Lower leg skin (tissue), 4 donors: ENCODE measurements at regions not wholly inside any gene's neighbourhood (a gene's known extent, or its start where the extent isn't known, plus 50 kb on each side); places are given as distances from the start of the nearest gene placed in this dataset.

Experiments
- DNase-seq, 2 donors: peaks; one replicate each; pipeline ENCODE4 v3.0.0-alpha.2; 2019; ENCODE audit warnings: low spot score in 2 of 2
- H3K4me3 ChIP-seq: fragments of 200-600 bp; sonication (generic); 2 replicates; pipeline ENCODE4 v1.5.1; 2017; ENCODE audit warnings: mild to moderate bottlenecking, low read depth; ENCODE audit not compliant: poor library complexity, severe bottlenecking
- CTCF ChIP-seq, 3 donors: fragments of 450-650 bp; IDR thresholded peaks; one replicate each; pipeline ENCODE4 v1.5.1; 2016; ENCODE audit warnings: antibody characterized with exemption in 3 of 3, mild to moderate bottlenecking in 3 of 3, moderate library complexity in 2 of 3
- POLR2A ChIP-seq, 2 donors: fragments of 450-650 bp; IDR thresholded peaks; one replicate each; pipeline ENCODE4 v1.6.1; 2016 to 2017; ENCODE audit warnings: antibody characterized with exemption in 2 of 2, mild to moderate bottlenecking in 1 of 2, moderate library complexity in 1 of 2
- WGBS, 2 donors: methylation state at CpG; one replicate each; pipeline ENCODE4 v1.1.5; 2018; 5-methylcytosine and 5-hydroxymethylcytosine counted together
- intact Hi-C: fragments of 100-400 bp; cut with DNase I; formaldehyde crosslinking; loops from one replicate; pipeline ENCODE4 v1.15.0; 2023; ENCODE audit warnings: low total_unique reads

- TF ChIP-seq CTCF (IDR thresholded peaks at IDR 0.05) (no peak), POLR2A (IDR thresholded peaks at IDR 0.05) (no peak)
- intact Hi-C loops, result no loop called here
- no peak overlapping the region for H3K4me3 ChIP-seq
- 36 to 46% methylated on average over 3 of the region's 3 CpGs for WGBS, 2 donors
- no peak for DNase-seq
These were observed 296.7 kb downstream of the POU4F1 start for GRCh38 chr13:78306519-78307206.

DNA sequence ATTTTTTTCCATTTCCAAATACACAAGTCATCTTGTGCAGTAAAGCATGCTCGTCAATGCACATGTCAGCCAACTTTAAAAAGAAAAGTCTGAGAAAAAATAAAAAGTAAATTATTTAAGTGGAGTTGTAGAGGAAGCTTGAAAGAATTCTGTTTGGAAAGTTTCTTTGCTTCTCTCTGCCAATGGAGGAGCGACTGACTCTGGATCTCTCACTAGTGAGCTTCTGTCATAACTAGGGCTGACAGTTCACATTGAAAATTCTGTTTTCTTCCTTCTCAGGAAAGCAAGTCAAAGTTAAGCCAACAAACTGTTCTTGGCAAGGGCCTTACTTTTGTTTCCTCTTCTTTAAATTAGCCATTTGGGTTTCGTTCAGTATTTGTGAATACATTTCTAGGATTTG is 298.2 kb downstream of the POU4F1 start:
- 69 to 72% methylated on average over 3 of the region's 3 CpGs for WGBS, 2 donors
- no peak for DNase-seq

DNA sequence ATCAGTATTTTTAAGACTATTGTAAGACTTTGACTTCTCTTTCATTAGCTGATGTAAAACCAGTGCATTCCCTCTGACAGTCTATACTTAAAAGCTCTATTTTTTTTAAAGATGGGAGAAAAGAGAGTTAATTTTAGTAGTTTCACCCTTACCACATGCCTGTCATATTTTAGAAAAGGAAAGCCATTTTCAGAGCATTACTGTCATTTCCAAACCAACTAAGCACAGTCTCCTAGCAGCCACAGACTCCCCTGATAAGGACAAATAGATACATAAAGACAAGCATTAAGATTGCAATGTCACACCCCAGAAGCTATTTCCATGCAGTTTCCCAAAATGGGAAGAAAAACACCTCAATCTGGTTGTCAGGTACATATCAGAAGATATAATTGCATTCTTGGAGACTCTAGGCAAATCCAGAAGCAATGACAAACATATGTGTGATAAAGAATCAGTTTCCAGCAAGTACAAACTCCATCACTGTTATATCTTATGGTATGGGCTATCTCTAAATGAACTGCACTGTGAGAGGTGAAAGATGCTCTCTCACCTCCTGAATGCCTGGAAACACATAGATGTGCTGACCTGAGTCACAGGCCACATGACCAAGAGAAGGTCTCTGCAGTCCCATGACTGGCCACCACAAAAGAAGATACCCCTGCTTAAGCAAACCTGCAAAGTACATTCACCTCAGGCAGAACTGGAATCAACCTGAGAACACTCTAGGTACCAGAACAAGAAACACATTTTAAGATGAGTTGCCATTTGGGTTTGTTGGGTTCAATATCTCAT is 303.3 kb downstream of the POU4F1 start:
- DNase-seq, result no peak
- TF ChIP-seq CTCF (IDR thresholded peaks at IDR 0.05), result no peak
- intact Hi-C loops, result no loop called here
- no peak overlapping the region for H3K4me3 ChIP-seq

More for the DNA sequence above, 298.2 kb downstream of the POU4F1 start:
- no peak for TF ChIP-seq POLR2A (IDR thresholded peaks at IDR 0.05)
- TF ChIP-seq CTCF (IDR thresholded peaks at IDR 0.05), result no peak
- intact Hi-C loops, result no loop called here
- no peak overlapping the region for H3K4me3 ChIP-seq

GRCh38 chr13:78298657-78299056 is 304.7 kb downstream of the POU4F1 start:
- WGBS, 2 donors, result 25 to 31% methylated on average over 1 of the region's 1 CpG
- DNase-seq, result no peak
- TF ChIP-seq CTCF (IDR thresholded peaks at IDR 0.05), result no peak
- TF ChIP-seq POLR2A (IDR thresholded peaks at IDR 0.05), result no peak
- intact Hi-C loops, result no loop called here
- H3K4me3 ChIP-seq, result no peak overlapping the region

- intact Hi-C loops, result no loop called here
These were observed 316.6 kb downstream of the POU4F1 start for GRCh38 chr13:78286748-78287147.

More at GRCh38 chr13:78286748-78287147, 316.6 kb downstream of the POU4F1 start:
- no peak for TF ChIP-seq POLR2A (IDR thresholded peaks at IDR 0.05)
- no peak for TF ChIP-seq CTCF (IDR thresholded peaks at IDR 0.05)
- H3K4me3 ChIP-seq, result no peak overlapping the region
- DNase-seq, result no peak
- WGBS, 2 donors, result 60 to 76% methylated on average over 1 of the region's 1 CpG
